ENCODE measurements at regions not wholly inside any gene's neighbourhood (a gene's known extent, or its start where the extent isn't known, plus 50 kb on each side); places are given as distances from the start of the nearest gene placed in this dataset.

- no peak for TF ChIP-seq CTCF (IDR thresholded peaks at IDR 0.05; ENCODE audit: insufficient read depth, low read depth, low read length, missing control alignments)
- DNase-seq (ENCODE audit: low read depth): no peak
- H3K4me3 ChIP-seq (ENCODE audit: low read depth, low read length): no peak overlapping the region
These were observed 510.8 kb downstream of the PTPRC start for GRCh38 chr1:199149591-199149990.

- no peak for DNase-seq (ENCODE audit: low read depth)
- no peak overlapping the region for H3K4me3 ChIP-seq (ENCODE audit: low read depth, low read length)
- TF ChIP-seq CTCF (IDR thresholded peaks at IDR 0.05; ENCODE audit: insufficient read depth, low read depth, low read length, missing control alignments): no peak
These were observed 511.9 kb downstream of the PTPRC start for GRCh38 chr1:199150756-199151155.

GRCh38 chr1:199151634-199152425 is 513.0 kb downstream of the PTPRC start:
- no peak for TF ChIP-seq CTCF (IDR thresholded peaks at IDR 0.05; ENCODE audit: insufficient read depth, low read depth, low read length, missing control alignments)
- peak; percentile 11 for DNase-seq (ENCODE audit: low read depth)
- no peak overlapping the region for H3K4me3 ChIP-seq (ENCODE audit: low read depth, low read length)

- no peak overlapping the region for H3K4me3 ChIP-seq (ENCODE audit: low read depth, low read length)
- no peak for DNase-seq (ENCODE audit: low read depth)
- no peak for TF ChIP-seq CTCF (IDR thresholded peaks at IDR 0.05; ENCODE audit: insufficient read depth, low read depth, low read length, missing control alignments)
These were observed 513.8 kb downstream of the PTPRC start for GRCh38 chr1:199152676-199153075.

GRCh38 chr1:199155166-199156019 is 516.6 kb downstream of the PTPRC start:
- no peak for DNase-seq (ENCODE audit: low read depth)
- H3K4me3 ChIP-seq (ENCODE audit: low read depth, low read length): no peak overlapping the region
- TF ChIP-seq CTCF (IDR thresholded peaks at IDR 0.05; ENCODE audit: insufficient read depth, low read depth, low read length, missing control alignments): no peak

GRCh38 chr1:199157494-199157893 is 518.7 kb downstream of the PTPRC start:
- no peak for TF ChIP-seq CTCF (IDR thresholded peaks at IDR 0.05; ENCODE audit: insufficient read depth, low read depth, low read length, missing control alignments)
- no peak for DNase-seq (ENCODE audit: low read depth)
- H3K4me3 ChIP-seq (ENCODE audit: low read depth, low read length): no peak overlapping the region

Measured in GM12865 (cell line).